Esophagus squamous epithelium (tissue), 4 donors: ENCODE measurements at regions not wholly inside any gene's neighbourhood (a gene's known extent, or its start where the extent isn't known, plus 50 kb on each side); places are given as distances from the start of the nearest gene placed in this dataset.

Experiments used
- POLR2A ChIP-seq, 4 donors: fragments of 450-650 bp; IDR thresholded peaks; one replicate each; pipeline ENCODE4 v1.6.1; 2017; ENCODE audit warnings: antibody characterized with exemption in 4 of 4, mild to moderate bottlenecking in 4 of 4, moderate library complexity in 3 of 4
- TF ChIP-seq, protein P1 (sequence below), 6 experiments: fragments of 450-650 bp in 4 of 6; fragments of 200-600 bp in 2 of 6; sonication (generic) in 2 of 6; IDR thresholded peaks; one replicate each; pipeline ENCODE4 v1.5.1; 2016 to 2019; ENCODE audit warnings: antibody characterized with exemption in 6 of 6, mild to moderate bottlenecking in 4 of 6, moderate library complexity in 4 of 6

DNA sequence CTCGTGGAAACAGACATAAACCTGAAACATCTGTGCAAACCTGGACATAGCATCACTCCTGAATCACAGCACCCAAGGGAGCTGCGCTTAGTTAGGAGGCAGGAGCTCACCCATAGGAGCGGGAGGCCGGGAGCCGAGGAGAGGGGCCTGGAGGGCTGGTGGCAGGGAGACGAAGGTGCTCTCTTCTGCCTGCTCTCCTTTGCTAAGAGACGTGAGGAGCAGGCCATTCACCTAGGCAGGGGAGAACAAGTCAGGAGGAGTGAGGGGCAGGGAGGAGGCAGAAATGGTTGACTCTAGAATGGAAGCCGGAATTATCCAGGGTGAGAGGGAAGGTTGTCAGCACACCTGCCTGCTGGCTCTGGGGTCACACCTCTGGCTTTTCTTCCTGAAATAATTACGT lies 398.4 kb upstream of the IRX2 start:
- TF ChIP-seq, protein P1, sequence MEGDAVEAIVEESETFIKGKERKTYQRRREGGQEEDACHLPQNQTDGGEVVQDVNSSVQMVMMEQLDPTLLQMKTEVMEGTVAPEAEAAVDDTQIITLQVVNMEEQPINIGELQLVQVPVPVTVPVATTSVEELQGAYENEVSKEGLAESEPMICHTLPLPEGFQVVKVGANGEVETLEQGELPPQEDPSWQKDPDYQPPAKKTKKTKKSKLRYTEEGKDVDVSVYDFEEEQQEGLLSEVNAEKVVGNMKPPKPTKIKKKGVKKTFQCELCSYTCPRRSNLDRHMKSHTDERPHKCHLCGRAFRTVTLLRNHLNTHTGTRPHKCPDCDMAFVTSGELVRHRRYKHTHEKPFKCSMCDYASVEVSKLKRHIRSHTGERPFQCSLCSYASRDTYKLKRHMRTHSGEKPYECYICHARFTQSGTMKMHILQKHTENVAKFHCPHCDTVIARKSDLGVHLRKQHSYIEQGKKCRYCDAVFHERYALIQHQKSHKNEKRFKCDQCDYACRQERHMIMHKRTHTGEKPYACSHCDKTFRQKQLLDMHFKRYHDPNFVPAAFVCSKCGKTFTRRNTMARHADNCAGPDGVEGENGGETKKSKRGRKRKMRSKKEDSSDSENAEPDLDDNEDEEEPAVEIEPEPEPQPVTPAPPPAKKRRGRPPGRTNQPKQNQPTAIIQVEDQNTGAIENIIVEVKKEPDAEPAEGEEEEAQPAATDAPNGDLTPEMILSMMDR (IDR thresholded peaks at IDR 0.05), result no peak
- TF ChIP-seq POLR2A (IDR thresholded peaks at IDR 0.05), result no peak
